Cardiac septum (tissue), 1 donor: ENCODE measurements at regions not wholly inside any gene's neighbourhood (a gene's known extent, or its start where the extent isn't known, plus 50 kb on each side); places are given as distances from the start of the nearest gene placed in this dataset.

Experiments
- DNase-seq: peaks from one replicate; pipeline ENCODE4 v3.0.0-alpha.2; 2020; ENCODE audit warnings: low spot score
- intact Hi-C: fragments of 100-400 bp; cut with DNase I; formaldehyde crosslinking; loops from one replicate; pipeline ENCODE4 v1.14.0; 2022
- donor health status: DM: no; HTN: no; CAD: no.

- no peak for DNase-seq
- intact Hi-C loops: no loop called here
Measured at GRCh38 chr2:205937211-205937610, 148.8 kb downstream of the INO80D start.

GRCh38 chr2:205936446-205936845, 149.5 kb downstream of the INO80D start:
- intact Hi-C loops: no loop called here
- DNase-seq: no peak

GRCh38 chr2:205934443-205934842, 151.5 kb downstream of the INO80D start:
- DNase-seq: no peak
- intact Hi-C loops: no loop called here

- DNase-seq: no peak
- intact Hi-C loops: no loop called here
Measured at GRCh38 chr2:205932861-205933260, 153.1 kb downstream of the INO80D start.

GRCh38 chr2:205931388-205931787, 154.6 kb downstream of the INO80D start:
- DNase-seq: no peak

GRCh38 chr2:205930209-205930608, 155.8 kb downstream of the INO80D start:
- DNase-seq: no peak
- intact Hi-C loops: no loop called here

More at GRCh38 chr2:205931388-205931787, 154.6 kb downstream of the INO80D start:
- intact Hi-C loops: no loop called here

GRCh38 chr2:205929246-205929942, 156.6 kb downstream of the INO80D start:
- intact Hi-C loops: loop anchor here (10.0 kb wide), 3 partner anchors 1605 to 1785 kb away; no protein-coding TSS in a partner anchor

GRCh38 chr2:205925373-205926337, 160.3 kb downstream of the INO80D start:
- intact Hi-C loops: loop anchor here (2.0 to 10.0 kb wide), 4 partner anchors 159 to 1781 kb away; no protein-coding TSS in a partner anchor
- peak; percentile 92 for DNase-seq

More at GRCh38 chr2:205929246-205929942, 156.6 kb downstream of the INO80D start:
- DNase-seq: no peak

- DNase-seq: no peak
- intact Hi-C loops: loop anchor here (2.0 to 10.0 kb wide), 4 partner anchors 158 to 1780 kb away; no protein-coding TSS in a partner anchor
Measured at GRCh38 chr2:205924676-205925075, 161.3 kb downstream of the INO80D start.

GRCh38 chr2:205915130-205915524, 170.8 kb downstream of the INO80D start:
- intact Hi-C loops: no loop called here
- no peak for DNase-seq

- intact Hi-C loops: no loop called here
- DNase-seq: no peak
Measured at GRCh38 chr2:205914213-205915129, 171.5 kb downstream of the INO80D start.

GRCh38 chr2:205913668-205914067, 172.3 kb downstream of the INO80D start:
- no peak for DNase-seq
- intact Hi-C loops: no loop called here

GRCh38 chr2:205911306-205911705, 174.7 kb downstream of the INO80D start:
- no peak for DNase-seq
- intact Hi-C loops: no loop called here

- DNase-seq: no peak
- intact Hi-C loops: no loop called here
Measured at GRCh38 chr2:205909184-205909572, 176.8 kb downstream of the INO80D start.

- no peak for DNase-seq
- intact Hi-C loops: no loop called here
Measured at GRCh38 chr2:205908212-205909183, 177.5 kb downstream of the INO80D start.

GRCh38 chr2:205906419-205906818, 179.6 kb downstream of the INO80D start:
- no peak for DNase-seq
- intact Hi-C loops: no loop called here

- intact Hi-C loops: no loop called here
- no peak for DNase-seq
Measured at GRCh38 chr2:205905576-205905975, 180.4 kb downstream of the INO80D start.

- intact Hi-C loops: no loop called here
- no peak for DNase-seq
Measured at GRCh38 chr2:205904873-205905272, 181.1 kb downstream of the INO80D start.
